Chondrocyte (in vitro differentiated cells): ENCODE measurements at regions not wholly inside any gene's neighbourhood (a gene's known extent, or its start where the extent isn't known, plus 50 kb on each side); places are given as distances from the start of the nearest gene placed in this dataset.

Experiments used
- DNase-seq: peaks from one replicate; pipeline ENCODE4 v3.0.0; 2021; ENCODE audit warnings: mixed read lengths, low spot score
- H3K27ac Mint-ChIP-seq: one replicate; pipeline ENCODE4 v1.8.0; 2021; ENCODE audit warnings: mild to moderate bottlenecking, moderate library complexity, mixed read lengths; ENCODE audit not compliant: unreplicated experiment
- H3K27me3 Mint-ChIP-seq: 2 replicates; pipeline ENCODE4 v1.8.0; 2021; ENCODE audit warnings: low read depth, mixed read lengths
- H3K36me3 Mint-ChIP-seq: 2 replicates; pipeline ENCODE4 v1.8.0; 2021; ENCODE audit warnings: low read depth, mixed read lengths
- H3K4me1 Mint-ChIP-seq: 2 replicates; pipeline ENCODE4 v1.8.0; 2021; ENCODE audit warnings: low read depth, mild to moderate bottlenecking, mixed read lengths
- H3K4me3 Mint-ChIP-seq: one replicate; pipeline ENCODE4 v1.8.0; 2021; ENCODE audit warnings: mild to moderate bottlenecking, moderate library complexity, mixed read lengths; ENCODE audit not compliant: unreplicated experiment
- H3K9me3 Mint-ChIP-seq: 2 replicates; pipeline ENCODE4 v1.8.0; 2021; ENCODE audit warnings: low read depth, mixed read lengths
- CTCF ChIP-seq: fragments of 200-600 bp; sonication (generic); IDR thresholded peaks from 2 replicates; pipeline ENCODE4 v1.5.0; 2021; ENCODE audit warnings: antibody characterized with exemption, mild to moderate bottlenecking, moderate library complexity

- TF ChIP-seq CTCF = no peak
- no peak overlapping the region for H3K4me3 Mint-ChIP-seq
- H3K27me3 Mint-ChIP-seq = no peaks in the 10 kb centered on the region
- no peaks in the 10 kb centered on the region for H3K9me3 Mint-ChIP-seq
- H3K4me1 Mint-ChIP-seq = peaks cover 14% of the 10 kb centered on the region
- no peak overlapping the region for H3K27ac Mint-ChIP-seq
- DNase-seq = no peak
- no peaks in the 10 kb centered on the region for H3K36me3 Mint-ChIP-seq
Observed at GRCh38 chr2:226420646-226421045, 379.0 kb downstream of the IRS1 start.

- Mint-ChIP-seq H3K9me3 (no peaks in the 10 kb centered on the region), H3K36me3 (no peaks in the 10 kb centered on the region), H3K27ac (no peak overlapping the region), H3K4me3 (no peak overlapping the region), H3K4me1 (peaks cover 3% of the 10 kb centered on the region), H3K27me3 (no peaks in the 10 kb centered on the region)
- no peak for DNase-seq
- TF ChIP-seq CTCF = no peak
Observed at GRCh38 chr2:226418521-226418920, 381.1 kb downstream of the IRS1 start.

GRCh38 chr2:226414335-226414734, 385.3 kb downstream of the IRS1 start:
- peaks cover 20% of the 10 kb centered on the region for H3K4me1 Mint-ChIP-seq
- H3K4me3 Mint-ChIP-seq = no peak overlapping the region
- H3K27ac Mint-ChIP-seq = no peak overlapping the region
- TF ChIP-seq CTCF = no peak
- no peak for DNase-seq
- no peaks in the 10 kb centered on the region for H3K27me3 Mint-ChIP-seq
- H3K36me3 Mint-ChIP-seq = no peaks in the 10 kb centered on the region
- peaks cover 3% of the 10 kb centered on the region for H3K9me3 Mint-ChIP-seq

- no peak for TF ChIP-seq CTCF
- H3K27ac Mint-ChIP-seq = no peak overlapping the region
- no peaks in the 10 kb centered on the region for H3K27me3 Mint-ChIP-seq
- H3K36me3 Mint-ChIP-seq = no peaks in the 10 kb centered on the region
- DNase-seq = no peak
- H3K9me3 Mint-ChIP-seq = peaks cover 3% of the 10 kb centered on the region
- peaks cover 20% of the 10 kb centered on the region for H3K4me1 Mint-ChIP-seq
- H3K4me3 Mint-ChIP-seq = no peak overlapping the region
Observed at GRCh38 chr2:226413498-226414130, 386.0 kb downstream of the IRS1 start.

DNA sequence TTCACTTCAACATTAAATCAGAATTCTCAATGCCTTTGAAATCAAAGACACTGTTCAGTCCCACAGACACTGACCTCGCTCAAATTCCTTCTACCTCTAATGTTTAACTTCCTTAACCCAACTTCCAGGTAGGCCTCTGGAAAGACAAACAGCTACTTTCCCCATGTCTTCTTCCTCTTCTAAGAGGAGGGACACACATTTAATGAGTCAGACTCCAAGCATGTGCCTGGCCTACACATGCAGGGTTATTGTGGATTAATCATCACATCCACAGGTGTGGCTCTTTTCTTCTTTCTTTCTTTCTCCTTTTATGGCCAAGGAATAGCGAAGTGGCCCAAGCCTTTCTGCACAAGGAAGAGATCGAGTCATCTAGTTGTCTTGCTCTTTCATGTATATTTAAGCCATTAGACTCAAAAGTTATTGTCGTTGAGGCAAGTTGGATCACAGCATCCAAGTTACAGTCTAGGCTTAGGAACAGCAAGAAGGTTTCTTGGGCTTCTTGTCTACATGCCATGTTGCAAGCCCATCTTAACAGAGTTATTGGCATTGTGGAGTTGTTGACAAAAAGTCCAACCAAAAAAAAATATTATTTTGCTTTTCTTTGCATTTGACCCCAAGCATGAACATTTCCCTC, 387.8 kb downstream of the IRS1 start:
- TF ChIP-seq CTCF = no peak
- Mint-ChIP-seq H3K36me3 (no peaks in the 10 kb centered on the region), H3K27me3 (no peaks in the 10 kb centered on the region), H3K4me1 (peaks cover 20% of the 10 kb centered on the region), H3K4me3 (no peak overlapping the region), H3K9me3 (peaks cover 8% of the 10 kb centered on the region), H3K27ac (no peak overlapping the region)
- DNase-seq = no peak
